ENCODE measurements at regions not wholly inside any gene's neighbourhood (a gene's known extent, or its start where the extent isn't known, plus 50 kb on each side); places are given as distances from the start of the nearest gene placed in this dataset.

- 0% methylated on average over 3 of the region's 3 CpGs for WGBS (ENCODE audit: insufficient coverage, low coverage, missing lambda C conversion rate)
- Histone ChIP-seq H3K27me3 (ENCODE audit: control insufficient read depth in 2 of 2, insufficient read depth in 2 of 2, low read length in 2 of 2) (0 out of 5 replicates have a peak, but pooled peaks cover 0 to 4% of the 10 kb centered on the region in 2 experiments), H2AFZ (ENCODE audit: low read depth, low read length) (no peak overlapping the region), H3K79me2 (ENCODE audit: control insufficient read depth, insufficient read depth, low read length) (no peaks in the 10 kb centered on the region), H3K27ac (ENCODE audit: extremely low read depth, low read depth, low read length) (no peak overlapping the region), H3K4me3 (no peak overlapping the region), H3K9me1 (ENCODE audit: control insufficient read depth, insufficient read depth, low read length) (no peaks in the 10 kb centered on the region), H3K9me3 (replicated peaks; ENCODE audit: control insufficient read depth, insufficient read depth, low read depth, low read length) (no peaks in the 10 kb centered on the region), H3K4me2 (ENCODE audit: insufficient read depth, low read length) (no peak overlapping the region), H3K9ac (ENCODE audit: insufficient read depth in 1 of 2, low read depth in 2 of 2, low read length in 2 of 2) (no peak overlapping the region), H3K36me3 (ENCODE audit: control insufficient read depth, insufficient read depth, low read length) (no peaks in the 10 kb centered on the region), H4K20me1 (replicated peaks; ENCODE audit: control insufficient read depth, insufficient read depth, low read length) (no peaks in the 10 kb centered on the region), H3K4me1 (replicated peaks in 1 of 2; ENCODE audit: control insufficient read depth in 2 of 2, insufficient read depth in 2 of 2, low read length in 2 of 2) (no peaks in the 10 kb centered on the region)
- in situ Hi-C loops (cut with MboI), result no loop called here
- ChIA-PET CTCF (ENCODE audit: low intra/inter-chr PET ratio) (no interaction called here), POLR2A (no interaction called here)
- no peak for FAIRE-seq
- no peak for DNase-seq (ENCODE audit: extremely low read depth in 1 of 4, low spot score in 3 of 4)
- TF ChIP-seq CAMTA2 (CRISPR knock-in tag; conservative IDR thresholded peaks at IDR 0.05) (no peak), NCOA1 (IDR thresholded peaks at IDR 0.05; ENCODE audit: low read depth) (no peak), ZNF785 (CRISPR knock-in tag; IDR thresholded peaks at IDR 0.05) (no peak), HDAC2 (IDR thresholded peaks at IDR 0.05) (no peak), TEAD2 (tag; IDR thresholded peaks at IDR 0.05) (no peak), TRIM24 (IDR thresholded peaks at IDR 0.05) (no peak), SAFB2 (IDR thresholded peaks at IDR 0.05; ENCODE audit: borderline replicate concordance, low read depth, low read length, severe bottlenecking) (no peak), GABPA (tag; conservative IDR thresholded peaks at IDR 0.05; ENCODE audit: low read depth) (no peak), ETV6 (IDR thresholded peaks at IDR 0.05; ENCODE audit: borderline replicate concordance in 1 of 2, low read depth in 2 of 2, low read length in 1 of 2) (no peak), ETV6 (CRISPR knock-in tag; IDR thresholded peaks at IDR 0.05; ENCODE audit: borderline replicate concordance) (no peak), CEBPZ (IDR thresholded peaks at IDR 0.05; ENCODE audit: borderline replicate concordance, low read depth, low read length) (no peak), TSHZ1 (CRISPR knock-in tag; IDR thresholded peaks at IDR 0.05) (no peak), ZNF696 (CRISPR knock-in tag; conservative IDR thresholded peaks at IDR 0.05) (no peak)
- BruUV-seq (replicated peaks), result no TSS peak
- no peak for ATAC-seq
- intact Hi-C loops (cut with micrococcal nuclease), result no loop called here
Measured at GRCh38 chr1:59176471-59176870, 120.4 kb upstream of the FGGY start.
